Sigmoid colon (tissue), 6 donors: ENCODE measurements at regions not wholly inside any gene's neighbourhood (a gene's known extent, or its start where the extent isn't known, plus 50 kb on each side); places are given as distances from the start of the nearest gene placed in this dataset.
"Not testable (repeated sequence)": the region's sequence is repeated elsewhere in the genome, so short reads cannot be mapped to it uniquely, and the experiment has no call there.

Source experiments
- DNase-seq: peaks from one replicate; pipeline ENCODE4 v3.0.0-alpha.2; 2019
- H3K27ac ChIP-seq, 4 donors: fragments of 200-600 bp; sonication (generic); one replicate each; pipeline ENCODE4 v1.5.1; 2016 to 2019; ENCODE audit warnings: mild to moderate bottlenecking in 1 of 4
- H3K27me3 ChIP-seq, 3 donors: fragments of 200-600 bp; sonication (generic); one replicate each; pipeline ENCODE4 v1.5.1; 2019; ENCODE audit warnings: mild to moderate bottlenecking in 1 of 3
- H3K36me3 ChIP-seq, 4 donors: fragments of 200-600 bp; sonication (generic); one replicate each; pipeline ENCODE4 v1.5.1; 2016 to 2019
- H3K4me1 ChIP-seq, 4 donors: fragments of 200-600 bp; sonication (generic); one replicate each; pipeline ENCODE4 v1.5.1; 2017 to 2019
- H3K4me3 ChIP-seq, 4 donors: fragments of 200-600 bp; sonication (generic); one replicate each; pipeline ENCODE4 v1.5.1; 2017 to 2019; ENCODE audit warnings: mild to moderate bottlenecking in 2 of 4, moderate library complexity in 1 of 4
- H3K9me3 ChIP-seq, 4 donors: fragments of 200-600 bp in 3 of 4; sonication (generic) in 3 of 4; one replicate each; pipeline versions ENCODE4 v1.5.1 to v1.6.1; 2013 to 2019
- CTCF ChIP-seq, 4 experiments: fragments of 450-650 bp in 3 of 4; fragments of 200-600 bp in 1 of 4; IDR thresholded peaks; one replicate each; pipeline ENCODE4 v1.5.1; 2016 to 2019; ENCODE audit warnings: antibody characterized with exemption in 4 of 4, mild to moderate bottlenecking in 3 of 4, moderate library complexity in 2 of 4
- EP300 ChIP-seq, 4 donors: sonication (generic); formaldehyde crosslinking; IDR thresholded peaks; one replicate each; pipeline ENCODE4 v1.6.1; 2017; ENCODE audit warnings: antibody characterized with exemption in 4 of 4
- POLR2A ChIP-seq, 2 donors: fragments of 450-650 bp; IDR thresholded peaks; one replicate each; pipeline ENCODE4 v1.6.1; 2016; ENCODE audit warnings: antibody characterized with exemption in 2 of 2, mild to moderate bottlenecking in 2 of 2, moderate library complexity in 2 of 2
- POLR2AphosphoS5 ChIP-seq, 4 donors: sonication (generic); formaldehyde crosslinking; IDR thresholded peaks; one replicate each; pipeline ENCODE4 v1.6.1; 2017; ENCODE audit warnings: antibody characterized with exemption in 4 of 4
- WGBS, 2 donors: extraction: QIAGEN DNeasy Blood & Tissue Kit; methylation state at CpG; one replicate each; pipeline ENCODE4 v1.1.7; 2013; 5-methylcytosine and 5-hydroxymethylcytosine counted together
- intact Hi-C: fragments of 100-400 bp; cut with DNase I; formaldehyde crosslinking; loops from one replicate; pipeline ENCODE4 v1.15.1; 2023
- donor health status: healthy with polysubstance abuse.
- donor health status: healthy.

- no peak overlapping the region for H3K4me3 ChIP-seq
- no peak for DNase-seq
- TF ChIP-seq EP300 (IDR thresholded peaks at IDR 0.05), result no peak
- WGBS, 2 donors, result 79 to 80% methylated on average over 4 of the region's 4 CpGs
- H3K36me3 ChIP-seq, result no peaks in the 10 kb centered on the region
- intact Hi-C loops, result no loop called here
- H3K27ac ChIP-seq, result no peak overlapping the region
- peaks cover 0 to 2% (median 0%) of the 10 kb centered on the region in 4 donors for H3K9me3 ChIP-seq
- no peaks in the 10 kb centered on the region for H3K27me3 ChIP-seq
- no peaks in the 10 kb centered on the region for H3K4me1 ChIP-seq
Observed at GRCh38 chr3:181930105-181930504, 218.4 kb downstream of the SOX2 start.

GRCh38 chr3:181932039-181932438, 220.3 kb downstream of the SOX2 start:
- Histone ChIP-seq H3K27ac (no peak overlapping the region), H3K4me3 (no peak overlapping the region), H3K9me3 (no peaks in the 10 kb centered on the region), H3K4me1 (no peaks in the 10 kb centered on the region), H3K27me3 (no peaks in the 10 kb centered on the region), H3K36me3 (no peaks in the 10 kb centered on the region)
- no peak for DNase-seq
- WGBS, 2 donors, result 67 to 80% methylated on average over 4 of the region's 4 CpGs
- TF ChIP-seq POLR2AphosphoS5 (IDR thresholded peaks at IDR 0.05) (no peak), EP300 (IDR thresholded peaks at IDR 0.05) (no peak), POLR2A (IDR thresholded peaks at IDR 0.05) (no peak), CTCF (IDR thresholded peaks at IDR 0.05) (no peak)
- intact Hi-C loops, result no loop called here

GRCh38 chr3:181933052-181933618, 221.4 kb downstream of the SOX2 start:
- Histone ChIP-seq H3K4me1 (no peaks in the 10 kb centered on the region), H3K9me3 (no peaks in the 10 kb centered on the region), H3K4me3 (no peak overlapping the region), H3K27ac (no peak overlapping the region), H3K36me3 (no peaks in the 10 kb centered on the region), H3K27me3 (no peaks in the 10 kb centered on the region)
- WGBS, 2 donors, result 79 to 82% methylated on average over 4 of the region's 4 CpGs
- DNase-seq, result no peak
- TF ChIP-seq EP300 (IDR thresholded peaks at IDR 0.05), result no peak
- no peak for TF ChIP-seq POLR2A (IDR thresholded peaks at IDR 0.05)
- no peak for TF ChIP-seq POLR2AphosphoS5 (IDR thresholded peaks at IDR 0.05)
- TF ChIP-seq CTCF (IDR thresholded peaks at IDR 0.05), result no peak
- intact Hi-C loops, result no loop called here

GRCh38 chr3:181935915-181936314, 224.2 kb downstream of the SOX2 start:
- intact Hi-C loops, result no loop called here
- H3K9me3 ChIP-seq, result no peaks in the 10 kb centered on the region
- H3K36me3 ChIP-seq, result no peaks in the 10 kb centered on the region
- WGBS, 2 donors, result 90 to 91% methylated on average over 2 of the region's 2 CpGs
- DNase-seq, result no peak
- H3K4me3 ChIP-seq, result no peak overlapping the region
- no peak overlapping the region for H3K27ac ChIP-seq
- H3K27me3 ChIP-seq, result no peaks in the 10 kb centered on the region
- no peak for TF ChIP-seq POLR2A (IDR thresholded peaks at IDR 0.05)
- TF ChIP-seq EP300 (IDR thresholded peaks at IDR 0.05), result no peak
- no peak for TF ChIP-seq POLR2AphosphoS5 (IDR thresholded peaks at IDR 0.05)
- TF ChIP-seq CTCF (IDR thresholded peaks at IDR 0.05), result no peak
- H3K4me1 ChIP-seq, result no peaks in the 10 kb centered on the region

- Histone ChIP-seq H3K9me3 (no peaks in the 10 kb centered on the region), H3K36me3 (no peaks in the 10 kb centered on the region), H3K4me3 (no peak overlapping the region), H3K4me1 (no peaks in the 10 kb centered on the region), H3K27ac (no peak overlapping the region), H3K27me3 (no peaks in the 10 kb centered on the region)
- DNase-seq, result no peak
- TF ChIP-seq POLR2A (IDR thresholded peaks at IDR 0.05) (no peak), EP300 (IDR thresholded peaks at IDR 0.05) (no peak), CTCF (IDR thresholded peaks at IDR 0.05) (no peak), POLR2AphosphoS5 (IDR thresholded peaks at IDR 0.05) (no peak)
- intact Hi-C loops, result no loop called here
- 83 to 96% methylated on average over 6 of the region's 6 CpGs for WGBS, 2 donors
Observed at GRCh38 chr3:181936774-181937173, 225.0 kb downstream of the SOX2 start.

- intact Hi-C loops, H3K36me3 ChIP-seq, DNase-seq: not testable (repeated sequence)
Observed at GRCh38 chr3:181938580-181938979, 226.9 kb downstream of the SOX2 start.

More at GRCh38 chr3:181938580-181938979, 226.9 kb downstream of the SOX2 start:
- not testable (repeated sequence) for H3K4me3 ChIP-seq, H3K27ac ChIP-seq, H3K9me3 ChIP-seq, H3K27me3 ChIP-seq, H3K4me1 ChIP-seq
- 91 to 96% methylated on average over 3 of the region's 3 CpGs for WGBS, 2 donors
